ENCODE measurements at regions not wholly inside any gene's neighbourhood (a gene's known extent, or its start where the extent isn't known, plus 50 kb on each side); places are given as distances from the start of the nearest gene placed in this dataset.

DNA sequence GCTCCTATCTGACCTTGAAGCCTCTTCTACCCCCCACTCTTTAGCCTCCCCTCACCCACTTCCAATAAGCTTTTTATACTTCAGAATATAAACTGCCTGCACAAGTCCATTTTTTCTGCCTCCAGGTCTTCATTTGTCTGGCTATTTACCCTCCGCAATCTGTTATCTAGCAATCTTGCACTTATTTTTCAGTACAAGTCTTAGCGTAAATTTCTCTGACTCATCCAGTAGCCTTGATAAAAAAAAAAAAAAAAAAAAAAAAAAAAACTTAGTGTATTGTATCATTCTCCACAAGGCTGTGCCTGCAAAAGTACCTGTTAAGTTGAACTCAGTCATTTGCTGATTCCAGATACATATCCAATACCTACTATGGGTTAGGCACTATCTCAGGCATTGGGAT is 219.5 kb upstream of the DKK2 start:
- no peak overlapping the region for H3K4me3 Mint-ChIP-seq (ENCODE audit: unreplicated experiment)
- no peaks in the 10 kb centered on the region for H3K4me1 Mint-ChIP-seq (ENCODE audit: unreplicated experiment)
- peaks cover 1% of the 10 kb centered on the region for H3K27me3 Mint-ChIP-seq (ENCODE audit: unreplicated experiment)
- no peak overlapping the region for H3K27ac Mint-ChIP-seq (ENCODE audit: unreplicated experiment)
- DNase-seq (ENCODE audit: low spot score), result no peak
- TF ChIP-seq, protein P1, sequence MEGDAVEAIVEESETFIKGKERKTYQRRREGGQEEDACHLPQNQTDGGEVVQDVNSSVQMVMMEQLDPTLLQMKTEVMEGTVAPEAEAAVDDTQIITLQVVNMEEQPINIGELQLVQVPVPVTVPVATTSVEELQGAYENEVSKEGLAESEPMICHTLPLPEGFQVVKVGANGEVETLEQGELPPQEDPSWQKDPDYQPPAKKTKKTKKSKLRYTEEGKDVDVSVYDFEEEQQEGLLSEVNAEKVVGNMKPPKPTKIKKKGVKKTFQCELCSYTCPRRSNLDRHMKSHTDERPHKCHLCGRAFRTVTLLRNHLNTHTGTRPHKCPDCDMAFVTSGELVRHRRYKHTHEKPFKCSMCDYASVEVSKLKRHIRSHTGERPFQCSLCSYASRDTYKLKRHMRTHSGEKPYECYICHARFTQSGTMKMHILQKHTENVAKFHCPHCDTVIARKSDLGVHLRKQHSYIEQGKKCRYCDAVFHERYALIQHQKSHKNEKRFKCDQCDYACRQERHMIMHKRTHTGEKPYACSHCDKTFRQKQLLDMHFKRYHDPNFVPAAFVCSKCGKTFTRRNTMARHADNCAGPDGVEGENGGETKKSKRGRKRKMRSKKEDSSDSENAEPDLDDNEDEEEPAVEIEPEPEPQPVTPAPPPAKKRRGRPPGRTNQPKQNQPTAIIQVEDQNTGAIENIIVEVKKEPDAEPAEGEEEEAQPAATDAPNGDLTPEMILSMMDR (IDR thresholded peaks at IDR 0.05; ENCODE audit: unreplicated experiment), result no peak
- H3K36me3 Mint-ChIP-seq (ENCODE audit: low read depth, unreplicated experiment), result no peaks in the 10 kb centered on the region
- no peaks in the 10 kb centered on the region for H3K9me3 Mint-ChIP-seq (ENCODE audit: unreplicated experiment)

DNA sequence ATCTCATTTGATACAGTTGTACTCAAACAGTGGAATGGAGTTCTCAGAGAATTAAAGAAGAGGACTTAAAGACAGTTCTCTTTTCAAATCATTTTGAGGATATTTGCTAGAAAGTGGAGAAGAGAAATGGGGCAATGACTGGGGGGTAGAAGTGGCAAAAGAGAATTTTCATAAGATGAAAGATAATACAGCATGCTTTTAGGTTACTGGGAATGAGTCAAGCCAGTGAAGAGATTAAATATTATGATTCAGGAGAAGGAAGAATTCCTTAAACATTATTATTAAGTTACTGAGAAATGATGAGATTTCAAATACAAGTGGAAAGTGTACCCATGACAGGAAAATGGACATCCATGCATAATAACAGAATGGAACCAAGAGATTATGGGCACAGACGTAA is 219.0 kb upstream of the DKK2 start:
- Mint-ChIP-seq H3K4me3 (ENCODE audit: unreplicated experiment) (no peak overlapping the region), H3K4me1 (ENCODE audit: unreplicated experiment) (no peaks in the 10 kb centered on the region), H3K27me3 (ENCODE audit: unreplicated experiment) (peaks cover 1% of the 10 kb centered on the region), H3K36me3 (ENCODE audit: low read depth, unreplicated experiment) (no peaks in the 10 kb centered on the region), H3K9me3 (ENCODE audit: unreplicated experiment) (no peaks in the 10 kb centered on the region), H3K27ac (ENCODE audit: unreplicated experiment) (no peak overlapping the region)
- TF ChIP-seq, protein P1 (IDR thresholded peaks at IDR 0.05; ENCODE audit: unreplicated experiment), result no peak
- no peak for DNase-seq (ENCODE audit: low spot score)

DNA sequence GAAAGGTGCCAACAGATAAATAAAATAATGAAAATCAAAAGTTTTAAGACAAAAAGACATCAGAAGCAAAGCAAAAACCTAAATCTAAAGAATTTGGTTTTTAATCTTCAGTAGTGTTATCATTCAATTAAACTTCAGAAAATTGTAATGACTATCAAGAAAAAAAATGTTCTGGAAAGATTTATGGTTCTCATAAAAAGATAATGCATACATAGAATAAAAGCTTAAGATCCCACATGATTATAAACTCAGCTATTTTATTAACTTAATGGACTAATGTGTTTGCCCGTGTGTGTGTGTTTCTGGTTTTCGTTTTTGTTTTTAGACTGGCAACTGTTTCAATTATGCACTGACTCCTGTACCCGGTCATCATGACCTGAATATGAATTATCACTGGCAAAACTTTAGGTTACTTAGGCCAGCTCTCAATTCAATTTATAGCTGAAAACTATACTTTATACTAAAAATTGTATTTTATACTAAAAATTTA is 217.5 kb upstream of the DKK2 start:
- H3K4me3 Mint-ChIP-seq (ENCODE audit: unreplicated experiment), result no peak overlapping the region
- no peaks in the 10 kb centered on the region for H3K9me3 Mint-ChIP-seq (ENCODE audit: unreplicated experiment)

DNA sequence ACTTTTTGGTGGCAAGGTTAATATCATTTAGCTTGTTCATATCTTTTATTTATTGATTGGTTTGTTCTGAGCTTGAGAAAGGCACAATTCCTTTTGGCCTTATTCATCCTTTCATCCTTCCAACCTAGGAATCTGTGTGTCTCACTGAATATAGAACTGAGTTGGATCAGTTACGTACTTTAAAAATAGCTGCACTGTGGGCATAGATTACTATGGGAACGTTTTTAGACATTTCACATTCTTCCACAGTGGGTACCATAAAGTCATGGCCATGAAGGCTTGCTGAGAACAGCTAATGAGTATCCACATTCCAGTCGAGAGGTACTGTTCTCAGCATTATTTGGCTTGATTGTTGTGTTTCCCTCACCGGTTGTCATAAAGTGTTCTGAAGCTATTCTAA is 217.0 kb upstream of the DKK2 start:
- Mint-ChIP-seq H3K9me3 (ENCODE audit: unreplicated experiment) (no peaks in the 10 kb centered on the region), H3K36me3 (ENCODE audit: low read depth, unreplicated experiment) (no peaks in the 10 kb centered on the region), H3K27me3 (ENCODE audit: unreplicated experiment) (peaks cover 1% of the 10 kb centered on the region), H3K4me1 (ENCODE audit: unreplicated experiment) (no peaks in the 10 kb centered on the region), H3K27ac (ENCODE audit: unreplicated experiment) (no peak overlapping the region), H3K4me3 (ENCODE audit: unreplicated experiment) (no peak overlapping the region)
- DNase-seq (ENCODE audit: low spot score), result no peak
- TF ChIP-seq, protein P1 (IDR thresholded peaks at IDR 0.05; ENCODE audit: unreplicated experiment), result no peak

More for the DNA sequence above, 217.5 kb upstream of the DKK2 start:
- Mint-ChIP-seq H3K36me3 (ENCODE audit: low read depth, unreplicated experiment) (no peaks in the 10 kb centered on the region), H3K27ac (ENCODE audit: unreplicated experiment) (no peak overlapping the region), H3K4me1 (ENCODE audit: unreplicated experiment) (no peaks in the 10 kb centered on the region), H3K27me3 (ENCODE audit: unreplicated experiment) (peaks cover 1% of the 10 kb centered on the region)
- DNase-seq (ENCODE audit: low spot score), result no peak
- TF ChIP-seq, protein P1 (IDR thresholded peaks at IDR 0.05; ENCODE audit: unreplicated experiment), result no peak

DNA sequence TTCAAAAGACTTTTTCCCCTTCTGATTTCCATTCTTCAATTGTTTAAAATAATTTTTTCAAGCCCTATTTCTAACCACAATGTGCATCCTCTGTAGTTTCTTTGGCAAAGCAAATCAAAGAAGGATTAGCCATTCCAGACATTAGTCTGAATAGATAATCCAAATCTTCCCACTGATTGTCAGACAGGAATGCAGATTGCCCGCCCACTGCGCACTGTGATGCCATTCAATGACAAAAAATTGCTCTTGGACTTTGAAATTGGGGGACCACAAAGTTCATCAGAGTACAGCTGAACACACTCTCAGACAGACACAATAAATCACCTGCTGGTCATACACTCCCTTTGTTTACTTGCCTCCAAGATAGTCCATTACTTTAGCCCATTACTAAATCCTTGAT is 216.5 kb upstream of the DKK2 start:
- H3K27me3 Mint-ChIP-seq (ENCODE audit: unreplicated experiment), result peaks cover 1% of the 10 kb centered on the region
- H3K4me3 Mint-ChIP-seq (ENCODE audit: unreplicated experiment), result no peak overlapping the region
- H3K9me3 Mint-ChIP-seq (ENCODE audit: unreplicated experiment), result no peaks in the 10 kb centered on the region
- DNase-seq (ENCODE audit: low spot score), result no peak
- TF ChIP-seq, protein P1 (IDR thresholded peaks at IDR 0.05; ENCODE audit: unreplicated experiment), result no peak
- no peak overlapping the region for H3K27ac Mint-ChIP-seq (ENCODE audit: unreplicated experiment)
- H3K36me3 Mint-ChIP-seq (ENCODE audit: low read depth, unreplicated experiment), result no peaks in the 10 kb centered on the region
- no peaks in the 10 kb centered on the region for H3K4me1 Mint-ChIP-seq (ENCODE audit: unreplicated experiment)

Measured in endothelial cell (in vitro differentiated cells).